HL-60 (cell line): ENCODE measurements at regions not wholly inside any gene's neighbourhood (a gene's known extent, or its start where the extent isn't known, plus 50 kb on each side); places are given as distances from the start of the nearest gene placed in this dataset.

Experiments used
- DNase-seq, 2 experiments: peaks; one replicate each; pipeline ENCODE4 v3.0.0-alpha.2; 2010 to 2020; ENCODE audit warnings: low read depth in 1 of 2, low spot score in 1 of 2
- H3K27ac ChIP-seq: fragments of 250-450 bp; sonication (Bioruptor Pico); replicated peaks from 2 replicates; pipeline ENCODE4 v1.5.1; 2020; ENCODE audit warnings: mild to moderate bottlenecking, moderate library complexity
- H3K27me3 ChIP-seq: fragments of 250-450 bp; sonication (Bioruptor Pico); 2 replicates; pipeline ENCODE4 v1.5.1; 2021; ENCODE audit warnings: mild to moderate bottlenecking, moderate library complexity; ENCODE audit not compliant: insufficient read depth, poor library complexity, severe bottlenecking
- H3K4me3 ChIP-seq: replicated peaks from 2 replicates; pipeline ENCODE4 v1.5.1; 2011; ENCODE audit warnings: mild to moderate bottlenecking, control low read depth, low read length; ENCODE audit not compliant: insufficient read depth
- GABPA ChIP-seq: IDR thresholded peaks from 2 replicates; pipeline ENCODE4 v1.6.1; 2012; ENCODE audit warnings: low read depth
- POLR2AphosphoS5 ChIP-seq: IDR thresholded peaks from 2 replicates; pipeline ENCODE4 v1.6.1; 2012; ENCODE audit warnings: low read depth
- SPI1 ChIP-seq: IDR thresholded peaks from 2 replicates; pipeline ENCODE4 v1.6.1; 2012; ENCODE audit warnings: low read depth, mild to moderate bottlenecking, borderline replicate concordance
- TF ChIP-seq, protein P1 (sequence below): IDR thresholded peaks from one replicate; pipeline ENCODE4 v1.5.1; 2011; ENCODE audit warnings: low read length, control low read depth, inconsistent platforms; ENCODE audit not compliant: insufficient read depth
- TF ChIP-seq, protein P2 (sequence below): IDR thresholded peaks from 2 replicates; pipeline ENCODE4 v1.6.1; 2012; ENCODE audit warnings: low read depth; ENCODE audit not compliant: insufficient replicate concordance

DNA sequence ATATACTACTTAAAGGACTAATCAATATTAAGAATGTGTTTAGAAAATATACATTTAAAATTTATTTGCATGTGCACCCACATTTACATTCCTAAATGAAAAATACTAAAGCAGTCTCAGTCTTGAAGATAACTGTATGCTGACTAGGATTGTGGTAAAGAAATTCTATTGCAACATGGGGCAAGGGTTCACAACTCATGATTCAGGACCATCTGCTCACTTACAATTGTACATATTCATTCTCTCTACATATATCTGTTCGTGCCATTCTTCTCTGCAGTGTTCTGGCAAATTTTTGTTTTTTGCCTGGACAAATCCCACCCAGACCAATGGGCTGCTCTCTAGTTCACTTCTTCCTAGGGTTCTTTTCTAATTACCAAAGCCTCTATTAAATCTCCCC lies 417.2 kb upstream of the NOVA1 start:
- no peak for DNase-seq
- Histone ChIP-seq H3K27ac (no peak overlapping the region), H3K4me3 (no peak overlapping the region), H3K27me3 (no peaks in the 10 kb centered on the region)
- TF ChIP-seq, protein P1, sequence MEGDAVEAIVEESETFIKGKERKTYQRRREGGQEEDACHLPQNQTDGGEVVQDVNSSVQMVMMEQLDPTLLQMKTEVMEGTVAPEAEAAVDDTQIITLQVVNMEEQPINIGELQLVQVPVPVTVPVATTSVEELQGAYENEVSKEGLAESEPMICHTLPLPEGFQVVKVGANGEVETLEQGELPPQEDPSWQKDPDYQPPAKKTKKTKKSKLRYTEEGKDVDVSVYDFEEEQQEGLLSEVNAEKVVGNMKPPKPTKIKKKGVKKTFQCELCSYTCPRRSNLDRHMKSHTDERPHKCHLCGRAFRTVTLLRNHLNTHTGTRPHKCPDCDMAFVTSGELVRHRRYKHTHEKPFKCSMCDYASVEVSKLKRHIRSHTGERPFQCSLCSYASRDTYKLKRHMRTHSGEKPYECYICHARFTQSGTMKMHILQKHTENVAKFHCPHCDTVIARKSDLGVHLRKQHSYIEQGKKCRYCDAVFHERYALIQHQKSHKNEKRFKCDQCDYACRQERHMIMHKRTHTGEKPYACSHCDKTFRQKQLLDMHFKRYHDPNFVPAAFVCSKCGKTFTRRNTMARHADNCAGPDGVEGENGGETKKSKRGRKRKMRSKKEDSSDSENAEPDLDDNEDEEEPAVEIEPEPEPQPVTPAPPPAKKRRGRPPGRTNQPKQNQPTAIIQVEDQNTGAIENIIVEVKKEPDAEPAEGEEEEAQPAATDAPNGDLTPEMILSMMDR = no peak
- no peak for TF ChIP-seq GABPA
- TF ChIP-seq SPI1 = no peak
- TF ChIP-seq, protein P2, sequence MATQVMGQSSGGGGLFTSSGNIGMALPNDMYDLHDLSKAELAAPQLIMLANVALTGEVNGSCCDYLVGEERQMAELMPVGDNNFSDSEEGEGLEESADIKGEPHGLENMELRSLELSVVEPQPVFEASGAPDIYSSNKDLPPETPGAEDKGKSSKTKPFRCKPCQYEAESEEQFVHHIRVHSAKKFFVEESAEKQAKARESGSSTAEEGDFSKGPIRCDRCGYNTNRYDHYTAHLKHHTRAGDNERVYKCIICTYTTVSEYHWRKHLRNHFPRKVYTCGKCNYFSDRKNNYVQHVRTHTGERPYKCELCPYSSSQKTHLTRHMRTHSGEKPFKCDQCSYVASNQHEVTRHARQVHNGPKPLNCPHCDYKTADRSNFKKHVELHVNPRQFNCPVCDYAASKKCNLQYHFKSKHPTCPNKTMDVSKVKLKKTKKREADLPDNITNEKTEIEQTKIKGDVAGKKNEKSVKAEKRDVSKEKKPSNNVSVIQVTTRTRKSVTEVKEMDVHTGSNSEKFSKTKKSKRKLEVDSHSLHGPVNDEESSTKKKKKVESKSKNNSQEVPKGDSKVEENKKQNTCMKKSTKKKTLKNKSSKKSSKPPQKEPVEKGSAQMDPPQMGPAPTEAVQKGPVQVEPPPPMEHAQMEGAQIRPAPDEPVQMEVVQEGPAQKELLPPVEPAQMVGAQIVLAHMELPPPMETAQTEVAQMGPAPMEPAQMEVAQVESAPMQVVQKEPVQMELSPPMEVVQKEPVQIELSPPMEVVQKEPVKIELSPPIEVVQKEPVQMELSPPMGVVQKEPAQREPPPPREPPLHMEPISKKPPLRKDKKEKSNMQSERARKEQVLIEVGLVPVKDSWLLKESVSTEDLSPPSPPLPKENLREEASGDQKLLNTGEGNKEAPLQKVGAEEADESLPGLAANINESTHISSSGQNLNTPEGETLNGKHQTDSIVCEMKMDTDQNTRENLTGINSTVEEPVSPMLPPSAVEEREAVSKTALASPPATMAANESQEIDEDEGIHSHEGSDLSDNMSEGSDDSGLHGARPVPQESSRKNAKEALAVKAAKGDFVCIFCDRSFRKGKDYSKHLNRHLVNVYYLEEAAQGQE = no peak
- TF ChIP-seq POLR2AphosphoS5 = no peak

DNA sequence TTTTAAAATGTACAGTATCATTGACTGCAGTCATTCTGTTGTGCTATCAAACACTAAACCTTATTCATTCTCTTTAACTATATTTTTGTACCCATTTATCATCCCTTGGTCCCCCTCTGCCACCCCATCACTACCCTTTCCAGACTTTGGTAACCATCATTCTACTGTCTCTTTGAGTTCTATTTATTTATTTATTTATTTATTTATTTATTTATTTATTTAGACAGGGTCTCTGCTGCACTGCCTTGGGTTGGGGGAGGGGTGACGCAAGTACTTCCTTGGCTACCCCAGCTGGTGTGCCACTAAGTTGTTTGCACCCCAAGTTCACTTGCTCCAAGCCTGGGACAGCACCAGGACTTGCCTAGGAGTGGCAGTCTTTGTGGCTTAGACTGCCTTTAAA lies 427.8 kb upstream of the NOVA1 start:
- DNase-seq = no peak
- no peak overlapping the region for H3K4me3 ChIP-seq
- TF ChIP-seq POLR2AphosphoS5 (no peak), GABPA (no peak), SPI1 (no peak)
- TF ChIP-seq, protein P2 = no peak
- TF ChIP-seq, protein P1 = no peak
- no peak overlapping the region for H3K27ac ChIP-seq
- H3K27me3 ChIP-seq = no peaks in the 10 kb centered on the region

DNA sequence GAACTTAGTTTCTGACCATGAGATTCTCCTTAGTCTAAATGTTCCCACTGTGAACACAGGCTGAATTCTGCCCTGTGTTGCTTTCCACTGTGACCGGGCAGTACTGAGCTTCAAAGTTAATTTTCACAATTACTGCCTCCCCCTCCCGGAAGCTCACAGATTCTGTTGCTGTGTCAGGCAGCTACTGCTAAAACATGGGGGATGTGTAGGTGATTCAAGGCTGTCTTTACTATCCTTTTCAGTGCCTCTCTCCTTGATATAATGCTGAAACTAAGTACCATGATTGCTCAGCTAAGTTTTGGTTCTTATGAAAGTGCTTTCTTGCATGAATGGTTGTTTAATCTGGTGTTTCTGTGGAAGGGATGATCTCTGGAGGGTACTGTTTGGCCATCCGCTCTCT lies 428.3 kb upstream of the NOVA1 start:
- Histone ChIP-seq H3K27ac (no peak overlapping the region), H3K27me3 (no peaks in the 10 kb centered on the region)

More for the DNA sequence above, 428.3 kb upstream of the NOVA1 start:
- TF ChIP-seq POLR2AphosphoS5 (no peak), SPI1 (no peak), GABPA (no peak)
- TF ChIP-seq, protein P2 = no peak
- TF ChIP-seq, protein P1 = no peak
- H3K4me3 ChIP-seq = no peak overlapping the region
- no peak for DNase-seq
